H1 (cell line): ENCODE measurements at regions not wholly inside any gene's neighbourhood (a gene's known extent, or its start where the extent isn't known, plus 50 kb on each side); places are given as distances from the start of the nearest gene placed in this dataset.

Source experiments
- CTCF ChIA-PET: fragments of 300-600 bp; sonication (Branson Sonifier 250); formaldehyde crosslinking; loops from one replicate; lab custom pipeline; 2021; ENCODE audit not compliant: partially characterized antibody; lab: Charles Lee
- POLR2A ChIA-PET: fragments of 300-600 bp; sonication (Branson Sonifier 250); formaldehyde crosslinking; loops from one replicate; lab custom pipeline; 2021; ENCODE audit warnings: inconsistent platforms; ENCODE audit not compliant: partially characterized antibody; lab: Charles Lee
- DNase-seq, 2 experiments: peaks; one replicate each; pipeline versions ENCODE4 v3.0.0 to v3.0.0-alpha.2; 2010 to 2022; ENCODE audit warnings: low spot score in 2 of 2, low read depth in 1 of 2, mixed read lengths in 1 of 2
- FAIRE-seq: peaks from 2 replicates; lab custom pipeline; 2011; peaks lifted over from hg19 to GRCh38; lab: Jason Lieb, UNC
- H2AFZ ChIP-seq: 2 replicates; pipeline ENCODE4 v1.8.1; 2012; ENCODE audit warnings: low read length, inconsistent platforms
- H2AK5ac ChIP-seq: 2 replicates; pipeline ENCODE4 v1.6.1; 2013; ENCODE audit warnings: low read depth, low read length
- H2BK120ac ChIP-seq: replicated peaks from 2 replicates; pipeline ENCODE3; 2013; ENCODE audit warnings: low read depth, low read length, inconsistent platforms
- H2BK12ac ChIP-seq: 2 replicates; pipeline ENCODE4 v1.6.1; 2013; ENCODE audit warnings: low read depth, low read length
- H2BK15ac ChIP-seq: 2 replicates; pipeline ENCODE4 v1.6.1; 2013; ENCODE audit warnings: low read length
- H2BK20ac ChIP-seq: 2 replicates; pipeline ENCODE4 v1.6.1; 2013; ENCODE audit warnings: low read length
- H2BK5ac ChIP-seq: 2 replicates; pipeline ENCODE4 v1.6.1; 2013; ENCODE audit warnings: low read depth, low read length
- H3K14ac ChIP-seq: 2 replicates; pipeline ENCODE4 v1.6.1; 2013; ENCODE audit warnings: inconsistent platforms; ENCODE audit not compliant: insufficient read length
- H3K18ac ChIP-seq: 2 replicates; pipeline ENCODE4 v1.6.1; 2013; ENCODE audit warnings: low read length; ENCODE audit errors: extremely low read depth
- H3K23ac ChIP-seq: 2 replicates; pipeline ENCODE4 v1.6.1; 2013; ENCODE audit warnings: inconsistent platforms; ENCODE audit not compliant: insufficient read length
- H3K23me2 ChIP-seq: 2 replicates; pipeline ENCODE4 v1.6.1; 2013; ENCODE audit warnings: low read depth, low read length
- H3K27ac ChIP-seq: 2 replicates; pipeline ENCODE4 v1.6.1; 2011; ENCODE audit warnings: low read depth, low read length, inconsistent platforms
- H3K27me3 ChIP-seq, 4 experiments: replicated peaks in 1 of 4; 1 replicate in 1 of 4; 2 replicates in 3 of 4; pipeline versions ENCODE4 v1.6.1 to v1.8.1; 2011 to 2013; ENCODE audit warnings: low read length in 3 of 4, mild to moderate bottlenecking in 3 of 4, inconsistent platforms in 2 of 4, mixed read lengths in 2 of 4, moderate library complexity in 1 of 4; ENCODE audit not compliant: control insufficient read depth in 3 of 4, insufficient read depth in 3 of 4; ENCODE audit errors: extremely low read depth in 1 of 4
- H3K36me3 ChIP-seq, 4 experiments: 2 replicates each; pipeline versions ENCODE4 v1.6.1 to v1.8.1; 2011 to 2013; ENCODE audit warnings: mild to moderate bottlenecking in 4 of 4, low read length in 3 of 4, moderate library complexity in 2 of 4, control low read depth in 1 of 4, inconsistent platforms in 1 of 4; ENCODE audit not compliant: insufficient read depth in 4 of 4, control insufficient read depth in 2 of 4
- H3K4ac ChIP-seq: replicated peaks from 2 replicates; pipeline ENCODE3; 2013; ENCODE audit warnings: low read length, low read depth, mixed read lengths, inconsistent platforms; ENCODE audit not compliant: insufficient read length
- H3K4me1 ChIP-seq, 4 experiments: replicated peaks in 1 of 4; 1 replicate in 1 of 4; 2 replicates in 3 of 4; pipeline versions ENCODE4 v1.6.1 to v1.8.1; 2011 to 2013; ENCODE audit warnings: low read length in 3 of 4, inconsistent platforms in 2 of 4, mixed read lengths in 1 of 4; ENCODE audit not compliant: insufficient read depth in 4 of 4, control insufficient read depth in 3 of 4
- H3K4me2 ChIP-seq, 2 experiments: 2 replicates each; pipeline versions ENCODE4 v1.6.1 to v1.8.1; 2011 to 2013; ENCODE audit warnings: low read depth in 2 of 2, low read length in 2 of 2, control low read depth in 1 of 2, inconsistent platforms in 1 of 2, mild to moderate bottlenecking in 1 of 2; ENCODE audit not compliant: insufficient read depth in 1 of 2
- H3K4me3 ChIP-seq, 4 experiments: fragments of 200-600, 300-600 bp in 1 of 4; sonication (generic), shearing (Covaris generic), sonication (Bioruptor Twin) in 1 of 4; 2 replicates each; pipeline versions ENCODE4 v1.5.1 to v1.8.1; 2011 to 2016; ENCODE audit warnings: low read length in 4 of 4, low read depth in 3 of 4, control low read depth in 2 of 4, inconsistent platforms in 2 of 4, mild to moderate bottlenecking in 2 of 4, mixed read lengths in 1 of 4, moderate library complexity in 1 of 4; ENCODE audit not compliant: insufficient read depth in 2 of 4; ENCODE audit errors: extremely low read depth in 1 of 4
- H3K56ac ChIP-seq: replicated peaks from 2 replicates; pipeline ENCODE3; 2013; ENCODE audit warnings: low read depth, mild to moderate bottlenecking, mixed read lengths, low read length, inconsistent platforms; ENCODE audit not compliant: insufficient read length
- H3K79me1 ChIP-seq: 2 replicates; pipeline ENCODE4 v1.6.1; 2013; ENCODE audit warnings: low read depth, low read length, control low read depth
- H3K79me2 ChIP-seq, 2 experiments: 2 replicates each; pipeline versions ENCODE4 v1.6.1 to v1.8.1; 2012 to 2013; ENCODE audit warnings: low read length in 2 of 2, mild to moderate bottlenecking in 2 of 2, inconsistent platforms in 1 of 2; ENCODE audit not compliant: insufficient read depth in 2 of 2, control insufficient read depth in 1 of 2
- H3K9ac ChIP-seq, 4 experiments: replicated peaks in 1 of 4; 1 replicate in 1 of 4; 2 replicates in 3 of 4; pipeline versions ENCODE4 v1.6.1 to v1.8.1; 2011 to 2013; ENCODE audit warnings: low read depth in 3 of 4, low read length in 3 of 4, control low read depth in 2 of 4, mild to moderate bottlenecking in 2 of 4, moderate library complexity in 2 of 4, inconsistent platforms in 1 of 4; ENCODE audit errors: extremely low read depth in 1 of 4
- H3K9me3 ChIP-seq, 2 experiments: 2 replicates each; pipeline versions ENCODE4 v1.6.1 to v1.8.1; 2012 to 2013; ENCODE audit warnings: mild to moderate bottlenecking in 2 of 2, moderate library complexity in 2 of 2, control low read depth in 1 of 2, inconsistent platforms in 1 of 2, low read depth in 1 of 2, low read length in 1 of 2, mixed read lengths in 1 of 2; ENCODE audit not compliant: insufficient read depth in 2 of 2
- H4K20me1 ChIP-seq, 2 experiments: replicated peaks in 1 of 2; 2 replicates each; pipeline versions ENCODE3 to v1.8.1; 2011 to 2013; ENCODE audit warnings: inconsistent platforms in 2 of 2, low read length in 2 of 2, mild to moderate bottlenecking in 1 of 2; ENCODE audit not compliant: insufficient read depth in 2 of 2, control insufficient read depth in 1 of 2
- H4K5ac ChIP-seq: 2 replicates; pipeline ENCODE4 v1.6.1; 2013; ENCODE audit warnings: low read length, low read depth, mixed read lengths, inconsistent platforms; ENCODE audit not compliant: insufficient read length
- H4K8ac ChIP-seq: 2 replicates; pipeline ENCODE4 v1.8.0; 2013; ENCODE audit warnings: mild to moderate bottlenecking, moderate library complexity, low read length, inconsistent platforms; ENCODE audit not compliant: insufficient read depth; ENCODE audit errors: extremely low read depth
- H4K91ac ChIP-seq: replicated peaks from 2 replicates; pipeline ENCODE3; 2013; ENCODE audit warnings: low read length, mixed read lengths, inconsistent platforms; ENCODE audit not compliant: insufficient read length
- CTBP2 ChIP-seq: IDR thresholded peaks from 2 replicates; pipeline ENCODE4 v1.7.0; 2011; ENCODE audit warnings: borderline replicate concordance, mild to moderate bottlenecking, moderate library complexity, mixed read lengths, low read length; ENCODE audit not compliant: insufficient read depth, insufficient read length
- HDAC2 ChIP-seq, 2 experiments: fragments of 300-600 bp in 1 of 2; sonication (generic) in 1 of 2; IDR thresholded peaks; 2 replicates each; pipeline ENCODE4 v1.6.1; 2011 to 2012; ENCODE audit warnings: low read depth in 2 of 2, low read length in 2 of 2, mild to moderate bottlenecking in 2 of 2, moderate library complexity in 2 of 2, borderline replicate concordance in 1 of 2, inconsistent platforms in 1 of 2
- WGBS, 2 experiments: shearing (Covaris generic) in 1 of 2; methylation state at CpG; one replicate each; pipeline versions ENCODE4 v1.1.6 to v1.1.7; 2013 to 2015; ENCODE audit warnings: low lambda C conversion rate in 2 of 2, mixed read lengths in 2 of 2, inconsistent platforms in 1 of 2, low coverage in 1 of 2, missing lambda C conversion rate in 1 of 2; ENCODE audit not compliant: insufficient replicate concordance in 2 of 2, insufficient coverage in 1 of 2, insufficient read length in 1 of 2; ENCODE audit errors: extremely low coverage in 1 of 2, missing lambda C conversion rate in 1 of 2; 5-methylcytosine and 5-hydroxymethylcytosine counted together

DNA sequence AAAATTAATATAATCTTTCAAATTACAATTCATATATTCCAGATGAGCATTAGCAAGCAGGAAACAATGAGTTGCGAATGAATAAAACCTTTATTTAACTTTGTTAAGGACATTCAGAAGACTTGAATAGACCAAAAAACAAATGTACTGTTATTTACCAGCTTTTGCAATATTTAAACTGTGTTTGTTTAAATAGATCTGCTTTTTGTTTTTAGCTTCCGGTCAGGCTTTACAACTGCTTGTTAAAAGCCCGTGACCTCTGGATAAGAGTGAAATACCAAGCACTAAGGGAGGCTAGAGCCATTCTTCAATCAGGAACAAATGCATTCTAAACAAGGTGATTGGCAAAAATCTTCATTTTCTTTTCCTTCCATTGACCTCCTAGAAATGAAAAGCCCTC is 184.9 kb upstream of the GNAI1 start:
- no peak overlapping the region for H2BK20ac ChIP-seq
- H3K4ac ChIP-seq = no peak overlapping the region
- no peak overlapping the region for H3K4me2 ChIP-seq
- CTCF ChIA-PET = no interaction called here
- no peak overlapping the region for H2BK15ac ChIP-seq
- DNase-seq = no peak
- no peaks in the 10 kb centered on the region for H3K79me2 ChIP-seq
- no peak overlapping the region for H3K14ac ChIP-seq
- no peak overlapping the region for H3K56ac ChIP-seq
- H2BK120ac ChIP-seq = no peak overlapping the region
- WGBS, 2 experiments = 82% methylated on average over 3 of the region's 3 CpGs; no CpG with 5 or more reads in 1 of the 2 experiments
- no peaks in the 10 kb centered on the region for H3K4me1 ChIP-seq
- POLR2A ChIA-PET = no interaction called here
- H3K36me3 ChIP-seq = no peaks in the 10 kb centered on the region
- H3K23me2 ChIP-seq = no peaks in the 10 kb centered on the region; the same call in 1 of the 2 replicates
- H2BK5ac ChIP-seq = no peak overlapping the region
- no peak overlapping the region for H2BK12ac ChIP-seq
- no peak overlapping the region for H3K27ac ChIP-seq
- no peak overlapping the region for H4K5ac ChIP-seq
- H3K18ac ChIP-seq = no peak overlapping the region
- no peak overlapping the region for H3K9ac ChIP-seq
- no peak overlapping the region for H4K91ac ChIP-seq
- H3K9me3 ChIP-seq = peaks cover 8 to 11% of the 10 kb centered on the region in 2 experiments; a peak in 3 of 4 replicates
- no peaks in the 10 kb centered on the region for H3K79me1 ChIP-seq
- TF ChIP-seq CTBP2 (no peak), HDAC2 (IDR thresholded peaks at IDR 0.05; ENCODE audit: borderline replicate concordance in 1 of 2, low read depth in 2 of 2, low read length in 2 of 2) (no peak)
- TF ChIP-seq, all 59 proteins: peak for 0
- Histone ChIP-seq H4K8ac (no peak overlapping the region), H3K23ac (no peak overlapping the region), H3K4me3 (no peak overlapping the region), H4K20me1 (no peaks in the 10 kb centered on the region), H2AFZ (no peak overlapping the region), H2AK5ac (no peak overlapping the region), H3K27me3 (no peaks in the 10 kb centered on the region)
- no peak for FAIRE-seq
